ENCODE measurements at regions not wholly inside any gene's neighbourhood (a gene's known extent, or its start where the extent isn't known, plus 50 kb on each side); places are given as distances from the start of the nearest gene placed in this dataset.

DNA sequence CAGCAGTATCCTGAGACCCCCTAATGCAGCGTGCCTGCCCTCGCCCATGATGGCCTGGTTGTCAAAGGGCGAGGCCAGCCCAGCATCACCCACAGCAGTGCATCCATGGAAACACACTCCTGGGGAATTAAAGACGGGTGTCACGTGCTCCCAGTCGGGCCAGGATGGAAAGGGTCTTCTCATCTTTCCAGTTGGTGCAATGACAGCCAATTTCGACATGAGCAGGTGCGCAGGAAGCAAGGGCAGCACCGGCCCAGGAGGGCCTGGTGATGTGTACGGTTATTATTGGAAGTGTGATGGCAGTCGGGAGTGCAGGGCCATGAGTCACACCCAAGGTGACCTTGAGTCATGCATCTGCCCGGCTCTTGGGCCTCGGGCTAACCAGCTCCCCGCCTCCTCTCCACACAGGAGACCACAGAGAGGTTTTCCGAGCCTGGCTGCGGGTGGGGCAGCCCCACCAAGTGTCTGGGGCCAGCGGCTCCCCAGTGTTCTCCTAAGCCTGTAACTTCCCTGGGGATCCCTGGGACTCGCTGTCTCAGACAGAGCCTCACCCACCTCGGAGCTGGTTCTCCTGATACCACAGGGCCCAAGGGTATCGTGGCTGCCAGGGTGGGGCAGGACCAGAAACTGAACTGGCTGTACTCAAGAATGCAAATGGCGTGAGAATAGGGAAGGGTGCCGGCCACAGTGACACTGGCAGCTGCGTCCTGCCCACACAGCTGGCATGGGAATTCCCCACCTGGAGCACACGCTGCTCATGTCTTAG is 119.8 kb downstream of the SIK1 start:
- TF ChIP-seq, protein P1, sequence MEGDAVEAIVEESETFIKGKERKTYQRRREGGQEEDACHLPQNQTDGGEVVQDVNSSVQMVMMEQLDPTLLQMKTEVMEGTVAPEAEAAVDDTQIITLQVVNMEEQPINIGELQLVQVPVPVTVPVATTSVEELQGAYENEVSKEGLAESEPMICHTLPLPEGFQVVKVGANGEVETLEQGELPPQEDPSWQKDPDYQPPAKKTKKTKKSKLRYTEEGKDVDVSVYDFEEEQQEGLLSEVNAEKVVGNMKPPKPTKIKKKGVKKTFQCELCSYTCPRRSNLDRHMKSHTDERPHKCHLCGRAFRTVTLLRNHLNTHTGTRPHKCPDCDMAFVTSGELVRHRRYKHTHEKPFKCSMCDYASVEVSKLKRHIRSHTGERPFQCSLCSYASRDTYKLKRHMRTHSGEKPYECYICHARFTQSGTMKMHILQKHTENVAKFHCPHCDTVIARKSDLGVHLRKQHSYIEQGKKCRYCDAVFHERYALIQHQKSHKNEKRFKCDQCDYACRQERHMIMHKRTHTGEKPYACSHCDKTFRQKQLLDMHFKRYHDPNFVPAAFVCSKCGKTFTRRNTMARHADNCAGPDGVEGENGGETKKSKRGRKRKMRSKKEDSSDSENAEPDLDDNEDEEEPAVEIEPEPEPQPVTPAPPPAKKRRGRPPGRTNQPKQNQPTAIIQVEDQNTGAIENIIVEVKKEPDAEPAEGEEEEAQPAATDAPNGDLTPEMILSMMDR (IDR thresholded peaks at IDR 0.05; ENCODE audit: low read depth, low read length), result no peak
- Histone ChIP-seq H3K27me3 (no peaks in the 10 kb centered on the region), H3K4me1 (peaks cover 28% of the 10 kb centered on the region), H3K9me3 (no peaks in the 10 kb centered on the region), H3K36me3 (no peaks in the 10 kb centered on the region), H3K4me3 (ENCODE audit: low read depth, low read length) (no peak overlapping the region)
- DNase-seq, result peak; percentile 71

DNA sequence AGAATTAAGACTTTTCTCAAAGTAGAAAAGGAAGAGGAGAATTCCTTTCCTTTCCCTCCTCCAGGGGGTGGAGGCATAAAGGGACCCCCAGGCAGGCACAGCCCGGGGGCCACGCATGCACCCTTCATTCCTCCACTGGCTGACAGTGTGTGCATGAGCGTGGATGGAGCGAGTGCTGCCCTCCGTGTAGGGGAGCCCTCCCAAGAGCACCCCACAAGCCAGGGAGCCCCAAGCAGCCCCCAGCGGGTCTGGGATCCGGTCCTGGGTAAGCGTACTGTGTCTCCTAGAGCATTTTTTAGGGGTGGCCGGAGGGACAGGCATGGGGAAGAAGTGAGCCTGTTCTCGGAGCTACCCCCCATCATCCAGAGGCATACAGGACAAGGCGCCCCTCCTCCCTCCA is 120.5 kb downstream of the SIK1 start:
- Histone ChIP-seq H3K4me3 (ENCODE audit: low read depth, low read length) (no peak overlapping the region), H3K9me3 (no peaks in the 10 kb centered on the region), H3K4me1 (peaks cover 26% of the 10 kb centered on the region), H3K36me3 (no peaks in the 10 kb centered on the region), H3K27me3 (no peaks in the 10 kb centered on the region)
- DNase-seq, result no peak
- TF ChIP-seq, protein P1 (IDR thresholded peaks at IDR 0.05; ENCODE audit: low read depth, low read length), result no peak

DNA sequence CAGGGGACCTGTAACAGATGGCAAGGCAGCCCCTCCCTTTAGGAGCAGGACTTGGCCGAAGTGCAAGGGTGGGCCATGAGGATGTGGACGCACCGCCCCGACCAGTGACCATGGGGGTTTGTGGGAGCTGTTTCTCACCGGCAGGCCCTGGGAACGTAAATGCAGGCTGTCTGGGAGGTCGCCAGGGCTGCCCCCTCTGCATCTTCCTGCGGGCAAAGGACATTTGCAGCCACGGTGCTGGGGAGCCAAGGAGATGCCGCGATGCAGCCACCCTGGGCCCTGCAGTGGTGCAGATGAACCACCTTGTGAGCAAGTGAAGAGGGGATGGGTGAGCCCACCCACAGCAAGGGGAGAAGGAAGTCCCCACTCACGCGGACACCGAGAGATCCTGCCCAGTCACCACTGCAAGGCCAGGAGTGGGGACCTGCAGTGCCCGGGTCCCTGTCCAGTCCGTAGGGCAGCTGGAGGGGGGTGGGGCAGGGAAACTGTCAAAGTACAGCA is 121.1 kb downstream of the SIK1 start:
- TF ChIP-seq, protein P1 (IDR thresholded peaks at IDR 0.05; ENCODE audit: low read depth, low read length), result no peak
- Histone ChIP-seq H3K9me3 (no peaks in the 10 kb centered on the region), H3K36me3 (no peaks in the 10 kb centered on the region), H3K4me3 (ENCODE audit: low read depth, low read length) (no peak overlapping the region), H3K4me1 (peaks cover 21% of the 10 kb centered on the region), H3K27me3 (no peaks in the 10 kb centered on the region)
- no peak for DNase-seq

DNA sequence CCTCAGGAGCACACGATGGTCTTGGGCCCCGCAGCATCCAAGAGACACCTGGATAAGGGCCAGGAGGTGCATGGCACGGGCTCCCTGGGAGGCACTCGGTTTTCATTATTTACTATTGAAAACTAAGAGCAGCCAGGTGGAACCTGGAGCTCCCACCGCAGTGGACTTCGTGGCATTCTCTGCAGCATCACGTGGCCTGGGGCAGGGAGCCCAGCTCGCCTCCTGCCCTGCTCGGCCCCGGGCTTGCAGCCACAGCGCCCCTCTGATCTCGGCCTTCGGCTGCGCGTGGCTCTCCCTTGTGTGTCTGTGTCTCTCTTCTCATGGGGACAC is 121.6 kb downstream of the SIK1 start:
- H3K4me1 ChIP-seq, result peaks cover 21% of the 10 kb centered on the region
- no peaks in the 10 kb centered on the region for H3K36me3 ChIP-seq
- H3K9me3 ChIP-seq, result no peaks in the 10 kb centered on the region
- H3K4me3 ChIP-seq (ENCODE audit: low read depth, low read length), result no peak overlapping the region
- DNase-seq, result no peak
- TF ChIP-seq, protein P1 (IDR thresholded peaks at IDR 0.05; ENCODE audit: low read depth, low read length), result no peak
- no peaks in the 10 kb centered on the region for H3K27me3 ChIP-seq

DNA sequence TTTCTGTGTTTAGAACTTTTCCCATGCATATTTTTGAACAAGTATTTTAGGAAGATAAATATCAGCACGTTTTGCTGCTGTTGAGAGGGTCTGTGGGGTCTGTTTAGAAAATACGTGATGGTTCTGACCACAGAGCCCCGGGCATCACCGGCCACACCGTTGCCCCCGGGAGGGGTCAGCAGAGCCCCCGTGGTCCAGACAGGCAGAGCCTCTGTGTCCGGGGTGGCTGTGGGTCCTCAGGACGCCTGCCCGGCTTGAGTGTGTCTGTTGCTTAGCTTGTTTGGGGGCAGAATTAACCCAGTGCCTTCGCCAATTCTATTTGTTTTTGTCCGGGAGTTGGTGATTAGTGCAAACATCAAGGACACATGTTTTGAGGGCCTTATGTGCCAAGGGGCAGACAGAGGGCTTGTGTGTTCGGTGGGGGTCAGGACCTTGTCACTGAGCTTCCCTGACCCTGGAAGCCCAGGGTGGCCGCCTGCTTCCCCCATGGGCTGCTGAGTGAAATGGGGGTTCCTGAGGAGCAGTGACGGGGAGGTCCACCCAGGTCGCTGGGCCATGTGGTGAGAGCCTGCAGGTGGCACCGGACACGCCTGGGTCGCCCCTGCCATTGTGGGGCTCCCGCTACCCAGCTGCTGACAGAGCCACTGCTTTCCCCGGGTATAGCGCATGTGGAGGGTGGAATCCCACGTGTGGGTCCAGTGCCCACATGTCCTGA is 122.2 kb downstream of the SIK1 start:
- H3K27me3 ChIP-seq, result no peaks in the 10 kb centered on the region
- TF ChIP-seq, protein P1 (IDR thresholded peaks at IDR 0.05; ENCODE audit: low read depth, low read length), result no peak
- peaks cover 21% of the 10 kb centered on the region for H3K4me1 ChIP-seq
- H3K36me3 ChIP-seq, result no peaks in the 10 kb centered on the region
- no peaks in the 10 kb centered on the region for H3K9me3 ChIP-seq
- DNase-seq, result peak; percentile 4
- no peak overlapping the region for H3K4me3 ChIP-seq (ENCODE audit: low read depth, low read length)

DNA sequence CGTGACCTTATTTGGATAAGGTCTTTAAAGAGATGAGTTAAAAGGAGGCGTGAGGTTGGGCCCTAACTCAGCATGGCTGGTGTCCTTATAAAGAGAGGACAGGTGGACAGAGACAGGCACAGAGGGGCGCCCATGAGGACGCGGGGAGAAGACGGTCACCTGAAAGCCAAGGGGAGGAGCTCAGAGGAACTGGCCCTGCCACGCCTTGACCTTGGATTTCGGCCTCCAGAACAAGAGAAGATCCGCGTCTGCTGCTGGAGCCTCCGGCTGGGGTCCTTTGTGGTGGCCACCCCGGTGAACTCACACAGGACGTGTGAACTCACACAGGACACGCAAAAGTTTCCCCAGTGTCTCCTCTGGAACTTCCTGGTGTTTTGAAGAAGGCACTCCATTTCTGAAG is 122.7 kb downstream of the SIK1 start:
- TF ChIP-seq, protein P1 (IDR thresholded peaks at IDR 0.05; ENCODE audit: low read depth, low read length), result no peak
- H3K9me3 ChIP-seq, result no peaks in the 10 kb centered on the region
- H3K4me1 ChIP-seq, result peaks cover 21% of the 10 kb centered on the region
- H3K27me3 ChIP-seq, result no peaks in the 10 kb centered on the region
- DNase-seq, result peak; percentile 2
- H3K4me3 ChIP-seq (ENCODE audit: low read depth, low read length), result no peak overlapping the region
- H3K36me3 ChIP-seq, result no peaks in the 10 kb centered on the region
